Endothelial cell of umbilical vein (primary cell): ENCODE measurements at regions not wholly inside any gene's neighbourhood (a gene's known extent, or its start where the extent isn't known, plus 50 kb on each side); places are given as distances from the start of the nearest gene placed in this dataset.

ENCODE experiments used
- BruUV-seq: library from RNA; stranded (reverse); fragments of 400-500 nt; replicated peaks from 2 replicates; lab custom pipeline; 2021; lab: Mats Ljungman, UMichigan
- CTCF ChIA-PET: fragments of 300-600, 350-600 bp; sonication (Branson Sonifier 250); formaldehyde crosslinking; loops from one replicate; lab custom pipeline; 2021; ENCODE audit warnings: antibody characterized with exemption, inconsistent platforms; lab: Charles Lee
- POLR2A ChIA-PET: fragments of 300-600, 350-600 bp; sonication (Branson Sonifier 250); formaldehyde crosslinking; loops from one replicate; lab custom pipeline; 2021; ENCODE audit warnings: antibody characterized with exemption, inconsistent platforms; lab: Charles Lee
- DNase-seq: peaks from one replicate; pipeline ENCODE4 v3.0.0-alpha.2; 2011; ENCODE audit warnings: low read depth, low spot score
- FAIRE-seq: peaks from 2 replicates; lab custom pipeline; 2011; peaks lifted over from hg19 to GRCh38; lab: Jason Lieb, UNC
- H2AFZ ChIP-seq: 2 replicates; pipeline ENCODE4 v1.6.0; 2012; ENCODE audit warnings: low read depth, low read length, control low read depth, inconsistent platforms
- H3K27ac ChIP-seq: 2 replicates; pipeline ENCODE4 v1.5.1; 2011; ENCODE audit warnings: low read depth, mild to moderate bottlenecking, control low read depth, low read length, moderate library complexity; ENCODE audit not compliant: insufficient read depth
- H3K27me3 ChIP-seq, 2 experiments: 2 replicates each; pipeline versions ENCODE4 v1.6.0 to v1.6.1; 2011; ENCODE audit warnings: low read length in 2 of 2, mixed read lengths in 1 of 2; ENCODE audit not compliant: control insufficient read depth in 2 of 2, insufficient read depth in 2 of 2
- H3K36me3 ChIP-seq, 2 experiments: 2 replicates in 1 of 2; 3 replicates in 1 of 2; pipeline ENCODE4 v1.5.1; 2011; ENCODE audit warnings: low read length in 2 of 2, mild to moderate bottlenecking in 1 of 2, moderate library complexity in 1 of 2; ENCODE audit not compliant: control insufficient read depth in 2 of 2, insufficient read depth in 2 of 2; ENCODE audit errors: extremely low read depth in 1 of 2
- H3K4me1 ChIP-seq: 3 replicates; pipeline ENCODE4 v1.5.1; 2011; ENCODE audit warnings: mild to moderate bottlenecking, low read length; ENCODE audit not compliant: control insufficient read depth, insufficient read depth; ENCODE audit errors: extremely low read depth
- H3K4me2 ChIP-seq: 2 replicates; pipeline ENCODE4 v1.6.1; 2011; ENCODE audit warnings: low read length, control low read depth, mixed read lengths; ENCODE audit not compliant: insufficient read depth
- H3K4me3 ChIP-seq, 3 experiments: fragments of 200-600 bp in 1 of 3; sonication (generic), shearing (Covaris generic) in 1 of 3; replicated peaks in 1 of 3; 2 replicates each; pipeline ENCODE4 v1.5.1; 2011 to 2016; ENCODE audit warnings: control low read depth in 3 of 3, low read length in 3 of 3, mild to moderate bottlenecking in 2 of 3, inconsistent platforms in 1 of 3, low read depth in 1 of 3, moderate library complexity in 1 of 3; ENCODE audit not compliant: insufficient read depth in 1 of 3
- H3K79me2 ChIP-seq: 2 replicates; pipeline ENCODE4 v1.6.0; 2012; ENCODE audit warnings: low read length, inconsistent platforms; ENCODE audit not compliant: control insufficient read depth, insufficient read depth
- H3K9ac ChIP-seq: replicated peaks from 2 replicates; pipeline ENCODE3; 2011; ENCODE audit warnings: low read length, control low read depth; ENCODE audit not compliant: insufficient read depth; ENCODE audit errors: extremely low read depth
- H3K9me1 ChIP-seq: replicated peaks from 3 replicates; pipeline ENCODE4 v1.6.0; 2011; ENCODE audit warnings: mild to moderate bottlenecking, low read length; ENCODE audit not compliant: control insufficient read depth, insufficient read depth; ENCODE audit errors: extremely low read depth
- H3K9me3 ChIP-seq: replicated peaks from 2 replicates; pipeline ENCODE4 v1.5.1; 2012; ENCODE audit warnings: low read length, inconsistent platforms; ENCODE audit not compliant: control insufficient read depth, insufficient read depth
- H4K20me1 ChIP-seq: replicated peaks from 2 replicates; pipeline ENCODE3; 2011; ENCODE audit warnings: mild to moderate bottlenecking, low read length; ENCODE audit not compliant: control insufficient read depth, insufficient read depth; ENCODE audit errors: extremely low read depth
- CTCF ChIP-seq, 2 donors: IDR thresholded peaks; 1 replicate in 1 of 2; 2 replicates in 1 of 2; pipeline ENCODE4 v1.5.1; 2011; ENCODE audit warnings: low read length in 2 of 2, mild to moderate bottlenecking in 2 of 2, moderate library complexity in 2 of 2, control low read depth in 1 of 2, inconsistent platforms in 1 of 2, low read depth in 1 of 2; ENCODE audit not compliant: insufficient read depth in 1 of 2; ENCODE audit errors: extremely low read depth in 1 of 2
- EZH2 ChIP-seq: IDR thresholded peaks from 2 replicates; pipeline ENCODE4 v1.6.1; 2012; ENCODE audit warnings: borderline replicate concordance, low read depth, mild to moderate bottlenecking, moderate library complexity, low read length, inconsistent platforms; ENCODE audit not compliant: severe bottlenecking
- FOS ChIP-seq: IDR thresholded peaks from 2 replicates; pipeline ENCODE4 v1.6.1; 2011; ENCODE audit warnings: mild to moderate bottlenecking, low read length, moderate library complexity, borderline replicate concordance; ENCODE audit not compliant: insufficient read depth
- GATA2 ChIP-seq: IDR thresholded peaks from 2 replicates; pipeline ENCODE4 v1.7.0; 2011; ENCODE audit warnings: low read depth, mild to moderate bottlenecking, moderate library complexity, mixed read lengths, low read length; ENCODE audit not compliant: insufficient read length, insufficient read depth
- JUN ChIP-seq: IDR thresholded peaks from 2 replicates; pipeline ENCODE4 v1.6.1; 2011; ENCODE audit warnings: borderline replicate concordance, low read depth; ENCODE audit not compliant: insufficient read length, insufficient read depth
- MAX ChIP-seq: IDR thresholded peaks from 2 replicates; pipeline ENCODE4 v1.6.1; 2011; ENCODE audit not compliant: insufficient read depth, insufficient read length
- MYC ChIP-seq: IDR thresholded peaks from one replicate; pipeline ENCODE4 v1.6.1; 2011; ENCODE audit warnings: mild to moderate bottlenecking, low read depth, low read length
- POLR2A ChIP-seq: IDR thresholded peaks from 2 replicates; pipeline ENCODE4 v1.6.1; 2012; ENCODE audit warnings: low read depth, mild to moderate bottlenecking, control low read depth, low read length
- POLR2AphosphoS5 ChIP-seq: IDR thresholded peaks from 2 replicates; pipeline ENCODE4 v1.6.1; 2012; ENCODE audit warnings: low read depth, mild to moderate bottlenecking, control low read depth, low read length, moderate library complexity; ENCODE audit not compliant: insufficient read depth
- dilution Hi-C: fragments of 300-500 bp; cut with MboI; formaldehyde crosslinking; loops from one replicate; pipeline ENCODE4 v1.15.0; 2019; ENCODE audit warnings: low sequenced_read_pairs; ENCODE audit not compliant: extremely low pct_ligation_motif_present
- intact Hi-C: fragments of 100-400 bp; cut with micrococcal nuclease; formaldehyde crosslinking; loops from one replicate; pipeline ENCODE4 v1.10.0; 2022

GRCh38 chr6:88455317-88455716 is 289.2 kb upstream of the CNR1 start:
- dilution Hi-C loops, result loop anchor here (25.0 kb wide), 1 partner anchor 518 kb away; no protein-coding TSS in a partner anchor
- H3K4me3 ChIP-seq, result no peak overlapping the region
- CTCF ChIA-PET, result no interaction called here
- no peak overlapping the region for H3K4me2 ChIP-seq
- POLR2A ChIA-PET, result no interaction called here
- no TSS peak for BruUV-seq
- H3K27me3 ChIP-seq, result no peaks in the 10 kb centered on the region
- FAIRE-seq, result no peak
- no peaks in the 10 kb centered on the region for H3K36me3 ChIP-seq
- no peaks in the 10 kb centered on the region for H4K20me1 ChIP-seq
- no peak overlapping the region for H2AFZ ChIP-seq
- TF ChIP-seq CTCF (IDR thresholded peaks at IDR 0.05; ENCODE audit: extremely low read depth in 1 of 2, insufficient read depth in 1 of 2, low read depth in 1 of 2, low read length in 2 of 2), result no peak
- TF ChIP-seq MYC, result no peak
- no peak for TF ChIP-seq EZH2
- no peak for TF ChIP-seq GATA2
- TF ChIP-seq POLR2A, result no peak
- TF ChIP-seq JUN, result no peak
- TF ChIP-seq FOS, result no peak
- no peak for TF ChIP-seq MAX
- no peak for TF ChIP-seq POLR2AphosphoS5
- H3K9me3 ChIP-seq, result no peaks in the 10 kb centered on the region
- intact Hi-C loops, result no loop called here
- H3K27ac ChIP-seq, result no peak overlapping the region
- no peak for DNase-seq
- H3K79me2 ChIP-seq, result no peaks in the 10 kb centered on the region
- no peaks in the 10 kb centered on the region for H3K4me1 ChIP-seq
- no peak overlapping the region for H3K9ac ChIP-seq
- no peaks in the 10 kb centered on the region for H3K9me1 ChIP-seq
